ENCODE measurements at regions not wholly inside any gene's neighbourhood (a gene's known extent, or its start where the extent isn't known, plus 50 kb on each side); places are given as distances from the start of the nearest gene placed in this dataset.
"Not testable (repeated sequence)": the region's sequence is repeated elsewhere in the genome, so short reads cannot be mapped to it uniquely, and the experiment has no call there.

DNA sequence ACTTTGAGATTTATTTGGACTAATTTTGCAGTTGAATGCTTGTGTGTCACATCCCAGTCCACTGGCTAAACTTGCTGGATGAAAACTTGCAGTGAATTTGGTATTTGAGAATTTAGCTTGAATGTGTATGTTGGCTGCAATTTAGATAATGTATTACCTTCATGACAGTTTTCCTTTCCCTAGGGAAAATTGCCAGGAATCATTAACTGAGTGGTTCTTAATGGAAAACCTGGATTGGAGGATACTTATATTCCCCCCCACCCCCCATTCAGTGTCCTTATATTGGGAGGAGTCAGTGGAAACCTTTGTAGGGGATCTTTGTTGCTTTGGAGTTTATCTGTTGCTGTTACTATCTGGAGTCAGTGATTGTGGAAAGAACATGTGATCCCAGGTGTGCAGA lies 67.6 kb downstream of the KPNA2 start:
- H3K4me3 ChIP-seq (ENCODE audit: low read depth, low read length): peak overlapping the region; percentile 70; the same call in 1 of the 2 replicates
- TF ChIP-seq, protein P1, sequence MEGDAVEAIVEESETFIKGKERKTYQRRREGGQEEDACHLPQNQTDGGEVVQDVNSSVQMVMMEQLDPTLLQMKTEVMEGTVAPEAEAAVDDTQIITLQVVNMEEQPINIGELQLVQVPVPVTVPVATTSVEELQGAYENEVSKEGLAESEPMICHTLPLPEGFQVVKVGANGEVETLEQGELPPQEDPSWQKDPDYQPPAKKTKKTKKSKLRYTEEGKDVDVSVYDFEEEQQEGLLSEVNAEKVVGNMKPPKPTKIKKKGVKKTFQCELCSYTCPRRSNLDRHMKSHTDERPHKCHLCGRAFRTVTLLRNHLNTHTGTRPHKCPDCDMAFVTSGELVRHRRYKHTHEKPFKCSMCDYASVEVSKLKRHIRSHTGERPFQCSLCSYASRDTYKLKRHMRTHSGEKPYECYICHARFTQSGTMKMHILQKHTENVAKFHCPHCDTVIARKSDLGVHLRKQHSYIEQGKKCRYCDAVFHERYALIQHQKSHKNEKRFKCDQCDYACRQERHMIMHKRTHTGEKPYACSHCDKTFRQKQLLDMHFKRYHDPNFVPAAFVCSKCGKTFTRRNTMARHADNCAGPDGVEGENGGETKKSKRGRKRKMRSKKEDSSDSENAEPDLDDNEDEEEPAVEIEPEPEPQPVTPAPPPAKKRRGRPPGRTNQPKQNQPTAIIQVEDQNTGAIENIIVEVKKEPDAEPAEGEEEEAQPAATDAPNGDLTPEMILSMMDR (IDR thresholded peaks at IDR 0.05; ENCODE audit: insufficient read depth, low read length, missing control alignments): no peak
- ChIA-PET CTCF (interaction anchor here (1.3 kb wide), 1 partner anchor 17 kb away, joined by 3 read pairs; no protein-coding TSS in a partner anchor), POLR2A (no interaction called here)
- no peak for DNase-seq (ENCODE audit: low read depth, low spot score)

DNA sequence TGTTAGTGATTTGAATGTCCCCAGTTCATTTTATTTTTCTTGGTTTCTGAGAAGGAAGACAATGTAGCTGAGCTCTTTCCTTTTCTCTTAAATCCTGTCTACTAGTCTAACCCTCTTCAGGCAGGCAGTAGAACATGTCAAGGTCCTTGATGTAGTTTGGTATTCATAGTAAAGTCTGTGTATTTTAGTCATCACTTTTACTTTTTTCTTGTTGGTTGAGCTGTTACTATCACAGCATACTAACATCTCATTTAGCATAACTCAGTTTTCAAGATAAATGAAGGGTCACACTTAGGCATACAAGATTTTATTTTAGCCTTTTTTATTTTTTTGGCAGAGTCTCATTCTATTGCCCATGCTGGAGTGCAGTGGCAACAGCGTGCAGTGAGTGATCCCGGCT lies 70.5 kb downstream of the KPNA2 start:
- POLR2A ChIA-PET: no interaction called here
- no peak for DNase-seq (ENCODE audit: low read depth, low spot score)
- TF ChIP-seq, protein P1 (IDR thresholded peaks at IDR 0.05; ENCODE audit: insufficient read depth, low read length, missing control alignments): no peak
- CTCF ChIA-PET: interaction anchor here (1.5 kb wide), 1 partner anchor 48 kb away, joined by 3 read pairs; no protein-coding TSS in a partner anchor
- no peak overlapping the region for H3K4me3 ChIP-seq (ENCODE audit: low read depth, low read length)

- ChIA-PET CTCF (no interaction called here), POLR2A (no interaction called here)
- DNase-seq (ENCODE audit: low read depth, low spot score): no peak
- no peak overlapping the region for H3K4me3 ChIP-seq (ENCODE audit: low read depth, low read length)
- TF ChIP-seq, protein P1 (IDR thresholded peaks at IDR 0.05; ENCODE audit: insufficient read depth, low read length, missing control alignments): no peak
Observed at GRCh38 chr17:68107373-68107772, 71.8 kb downstream of the KPNA2 start.

GRCh38 chr17:68108313-68109000 lies 72.9 kb downstream of the KPNA2 start:
- POLR2A ChIA-PET: no interaction called here
- TF ChIP-seq, protein P1 (IDR thresholded peaks at IDR 0.05; ENCODE audit: insufficient read depth, low read length, missing control alignments): no peak
- CTCF ChIA-PET: no interaction called here
- DNase-seq (ENCODE audit: low read depth, low spot score): no peak
- H3K4me3 ChIP-seq (ENCODE audit: low read depth, low read length): no peak overlapping the region

GRCh38 chr17:68109404-68109803 lies 73.9 kb downstream of the KPNA2 start:
- DNase-seq (ENCODE audit: low read depth, low spot score); H3K4me3 ChIP-seq (ENCODE audit: low read depth, low read length); CTCF ChIA-PET; POLR2A ChIA-PET: not testable (repeated sequence)

- POLR2A ChIA-PET; DNase-seq (ENCODE audit: low read depth, low spot score); CTCF ChIA-PET: not testable (repeated sequence)
Observed at GRCh38 chr17:68116211-68116610, 80.7 kb downstream of the KPNA2 start.

GRCh38 chr17:68122587-68122986 lies 87.1 kb downstream of the KPNA2 start:
- CTCF ChIA-PET: no interaction called here
- no peak overlapping the region for H3K4me3 ChIP-seq (ENCODE audit: low read depth, low read length)
- TF ChIP-seq, protein P1 (IDR thresholded peaks at IDR 0.05; ENCODE audit: insufficient read depth, low read length, missing control alignments): no peak
- POLR2A ChIA-PET: no interaction called here
- no peak for DNase-seq (ENCODE audit: low read depth, low spot score)

More at GRCh38 chr17:68116211-68116610, 80.7 kb downstream of the KPNA2 start:
- not testable (repeated sequence) for H3K4me3 ChIP-seq (ENCODE audit: low read depth, low read length)
